HCT116 (cell line): ENCODE measurements at regions not wholly inside any gene's neighbourhood (a gene's known extent, or its start where the extent isn't known, plus 50 kb on each side); places are given as distances from the start of the nearest gene placed in this dataset.

Experiments used
- ATAC-seq: fragments of 200-7000 bp; cut with Tn5 transposase; 2 replicates; pipeline ENCODE4 v1.9.1; 2020; ENCODE audit warnings: mild to moderate bottlenecking, moderate library complexity
- BruUV-seq: library from RNA; stranded (reverse); fragments of 400-500 nt; replicated peaks from 2 replicates; lab custom pipeline; 2021; lab: Mats Ljungman, UMichigan
- CTCF ChIA-PET: fragments of 300-600 bp; sonication (Branson Sonifier 250); formaldehyde crosslinking; loops from one replicate; lab custom pipeline; 2021; ENCODE audit warnings: antibody characterized with exemption; lab: Charles Lee
- POLR2A ChIA-PET: fragments of 300-600, 350-600 bp; sonication (Branson Sonifier 250); formaldehyde crosslinking; loops from one replicate; lab custom pipeline; 2021; ENCODE audit warnings: antibody characterized with exemption; lab: Charles Lee
- RAD21 ChIA-PET, 2 experiments: fragments of 300-600 bp; sonication (Branson Sonifier 250); formaldehyde crosslinking; loops; one replicate each; lab custom pipeline; 2023; ENCODE audit warnings: low total read pairs in 2 of 2; ENCODE audit not compliant: uncharacterized antibody in 2 of 2, unreplicated experiment in 2 of 2, low non-redundant PET in 1 of 2; lab: Charles Lee
- DNase-seq: peaks from one replicate; pipeline ENCODE4 v3.0.0-alpha.2; 2010; ENCODE audit warnings: low read depth, low spot score
- H2AFZ ChIP-seq: fragments of 200-600 bp; shearing (Covaris generic), sonication (generic); 2 replicates; pipeline ENCODE4 v1.6.1; 2017; ENCODE audit warnings: low read depth, mixed run types, mixed read lengths, antibody characterized with exemption, low read length; ENCODE audit not compliant: poor library complexity, severe bottlenecking
- H3K27ac ChIP-seq: 2 replicates; pipeline ENCODE4 v1.5.1; 2012; ENCODE audit warnings: low read depth, low read length
- H3K27me3 ChIP-seq: fragments of 200-600 bp; sonication (generic); 2 replicates; pipeline ENCODE4 v1.6.1; 2016; ENCODE audit warnings: mixed run types, low read length, mixed read lengths; ENCODE audit not compliant: insufficient read depth
- H3K36me3 ChIP-seq, 2 experiments: fragments of 200-500 bp in 1 of 2; fragments of 200-600 bp in 1 of 2; sonication (Bioruptor generic) in 1 of 2; sonication (generic) in 1 of 2; 2 replicates each; pipeline versions ENCODE4 v1.5.1 to v1.6.1; 2014 to 2016; ENCODE audit warnings: low read length in 2 of 2, inconsistent platforms in 1 of 2, mixed read lengths in 1 of 2, mixed run types in 1 of 2; ENCODE audit not compliant: insufficient read depth in 2 of 2, control insufficient read depth in 1 of 2
- H3K4me1 ChIP-seq, 2 experiments: fragments of 200-600 bp in 1 of 2; sonication (generic) in 1 of 2; 2 replicates each; pipeline versions ENCODE4 v1.5.1 to v1.6.1; 2012 to 2017; ENCODE audit warnings: low read length in 2 of 2, inconsistent platforms in 1 of 2, mild to moderate bottlenecking in 1 of 2, mixed read lengths in 1 of 2, mixed run types in 1 of 2, moderate library complexity in 1 of 2; ENCODE audit not compliant: insufficient read depth in 2 of 2, control insufficient read depth in 1 of 2
- H3K4me2 ChIP-seq: fragments of 200-600 bp; sonication (generic); 2 replicates; pipeline ENCODE4 v1.6.1; 2017; ENCODE audit warnings: mixed run types, low read length, mixed read lengths
- H3K4me3 ChIP-seq, 2 experiments: fragments of 200-600 bp in 1 of 2; sonication (generic) in 1 of 2; replicated peaks in 1 of 2; 2 replicates each; pipeline ENCODE4 v1.5.1; 2011 to 2016; ENCODE audit warnings: low read length in 2 of 2, control low read depth in 1 of 2, low read depth in 1 of 2, mild to moderate bottlenecking in 1 of 2, mixed read lengths in 1 of 2, mixed run types in 1 of 2
- H3K79me2 ChIP-seq: fragments of 200-600 bp; sonication (generic); 2 replicates; pipeline ENCODE4 v1.6.1; 2017; ENCODE audit warnings: mild to moderate bottlenecking, mixed run types, low read length, moderate library complexity, mixed read lengths; ENCODE audit not compliant: insufficient read depth
- H3K9ac ChIP-seq: fragments of 200-600 bp; sonication (generic); 2 replicates; pipeline ENCODE4 v1.6.1; 2016; ENCODE audit warnings: low read length, mixed read lengths
- H3K9me2 ChIP-seq: fragments of 200-600 bp; sonication (generic), shearing (Covaris generic); 2 replicates; pipeline ENCODE4 v1.6.1; 2017; ENCODE audit warnings: mixed run types, mild to moderate bottlenecking, moderate library complexity; ENCODE audit not compliant: insufficient read depth
- H3K9me3 ChIP-seq, 2 experiments: fragments of 200-500 bp in 1 of 2; fragments of 200-600 bp in 1 of 2; sonication (Bioruptor generic) in 1 of 2; sonication (generic) in 1 of 2; 2 replicates each; pipeline ENCODE4 v1.6.1; 2014 to 2017; ENCODE audit warnings: low read length in 2 of 2, mixed read lengths in 2 of 2, inconsistent platforms in 1 of 2, low read depth in 1 of 2, mild to moderate bottlenecking in 1 of 2, mixed run types in 1 of 2, moderate library complexity in 1 of 2; ENCODE audit not compliant: control insufficient read depth in 1 of 2, insufficient read depth in 1 of 2
- H4K20me1 ChIP-seq: fragments of 200-600 bp; sonication (generic), shearing (Covaris generic); 2 replicates; pipeline ENCODE4 v1.6.1; 2017; ENCODE audit warnings: mixed run types, mild to moderate bottlenecking, moderate library complexity; ENCODE audit not compliant: insufficient read depth
- EGR1 ChIP-seq: IDR thresholded peaks from 2 replicates; pipeline ENCODE4 v1.6.1; 2012; ENCODE audit warnings: low read depth
- ELF1 ChIP-seq: IDR thresholded peaks from 2 replicates; pipeline ENCODE4 v1.6.1; 2012; ENCODE audit warnings: low read depth, borderline replicate concordance
- EZH2phosphoT487 ChIP-seq: fragments of 200-600 bp; IDR thresholded peaks from 2 replicates; pipeline ENCODE4 v1.6.1; 2018; ENCODE audit warnings: antibody characterized with exemption, borderline replicate concordance
- POLR2A ChIP-seq: IDR thresholded peaks from 2 replicates; pipeline ENCODE4 v1.7.0; 2011; ENCODE audit warnings: borderline replicate concordance; ENCODE audit not compliant: insufficient read depth, insufficient read length; ENCODE audit errors: extremely low read depth
- POLR2AphosphoS5 ChIP-seq: IDR thresholded peaks from 2 replicates; pipeline ENCODE4 v1.6.1; 2011; ENCODE audit warnings: mild to moderate bottlenecking, low read depth, low read length, moderate library complexity
- RAD21 ChIP-seq: IDR thresholded peaks from 2 replicates; pipeline ENCODE4 v1.6.1; 2012; ENCODE audit warnings: low read depth, mild to moderate bottlenecking
- SIN3A ChIP-seq: IDR thresholded peaks from 2 replicates; pipeline ENCODE4 v1.6.1; 2012; ENCODE audit warnings: low read depth
- SP1 ChIP-seq: IDR thresholded peaks from 2 replicates; pipeline ENCODE4 v1.6.1; 2012; ENCODE audit warnings: low read depth
- TCF7L2 ChIP-seq: IDR thresholded peaks from 2 replicates; pipeline ENCODE4 v1.7.0; 2011; ENCODE audit warnings: borderline replicate concordance, inconsistent platforms; ENCODE audit not compliant: insufficient read depth, insufficient read length; ENCODE audit errors: extremely low read depth
- YY1 ChIP-seq: IDR thresholded peaks from 2 replicates; pipeline ENCODE4 v1.6.1; 2011; ENCODE audit warnings: low read length, low read depth, moderate library complexity, mild to moderate bottlenecking; ENCODE audit not compliant: insufficient replicate concordance; ENCODE audit errors: extremely low read depth
- ZFX ChIP-seq: fragments of 450-650 bp; IDR thresholded peaks from 2 replicates; pipeline ENCODE4 v1.6.1; 2017
- ZNF274 ChIP-seq: fragments of 200-500 bp; sonication (Bioruptor generic); IDR thresholded peaks from 2 replicates; pipeline ENCODE4 v1.6.1; 2014; ENCODE audit warnings: mild to moderate bottlenecking, low read depth, low read length, inconsistent platforms
- intact Hi-C: fragments of 100-400 bp; cut with micrococcal nuclease; formaldehyde crosslinking; loops from 2 replicates; pipeline ENCODE4 v1.10.0; 2022
- TF ChIP-seq, protein P1 (sequence below), 3 experiments: fragments of 200-600 bp in 1 of 3; sonication (generic) in 1 of 3; IDR thresholded peaks in 2 of 3; conservative IDR thresholded peaks in 1 of 3; 2 replicates each; pipeline ENCODE4 v1.5.1; 2012 to 2017; ENCODE audit warnings: low read depth in 2 of 3, low read length in 2 of 3, antibody characterized with exemption in 1 of 3, borderline replicate concordance in 1 of 3, control low read depth in 1 of 3, mild to moderate bottlenecking in 1 of 3, mixed read lengths in 1 of 3, mixed run types in 1 of 3, moderate library complexity in 1 of 3; ENCODE audit not compliant: insufficient read depth in 1 of 3
- TF ChIP-seq, protein P2 (sequence below): IDR thresholded peaks from 2 replicates; pipeline ENCODE4 v1.6.1; 2012; ENCODE audit warnings: low read depth
- TF ChIP-seq, protein P3 (sequence below): IDR thresholded peaks from 2 replicates; pipeline ENCODE4 v1.6.1; 2012

- Histone ChIP-seq H3K4me1 (no peaks in the 10 kb centered on the region), H2AFZ (no peak overlapping the region), H3K27ac (no peak overlapping the region), H3K4me2 (no peak overlapping the region), H3K27me3 (peaks cover 7% of the 10 kb centered on the region), H3K79me2 (no peaks in the 10 kb centered on the region), H3K36me3 (no peaks in the 10 kb centered on the region), H4K20me1 (no peaks in the 10 kb centered on the region), H3K9ac (no peak overlapping the region), H3K9me2 (no peaks in the 10 kb centered on the region), H3K9me3 (no peaks in the 10 kb centered on the region), H3K4me3 (no peak overlapping the region)
- ChIA-PET POLR2A (no interaction called here), RAD21 (no interaction called here), CTCF (interaction anchor here (1.1 kb wide), 1 partner anchor 22 kb away, joined by 3 read pairs; no protein-coding TSS in a partner anchor)
- no peak for TF ChIP-seq POLR2A
- no peak for TF ChIP-seq YY1
- no TSS peak for BruUV-seq
- no peak for ATAC-seq
- intact Hi-C loops, result no loop called here
- no peak for DNase-seq
Measured at GRCh38 chr2:63669596-63669995, 80.8 kb downstream of the MDH1 start.

GRCh38 chr2:63673865-63674533, 85.2 kb downstream of the MDH1 start:
- no peak for DNase-seq
- intact Hi-C loops, result no loop called here
- Histone ChIP-seq H3K4me1 (no peaks in the 10 kb centered on the region), H4K20me1 (no peaks in the 10 kb centered on the region), H3K4me2 (no peak overlapping the region), H3K9ac (no peak overlapping the region), H3K79me2 (no peaks in the 10 kb centered on the region), H3K4me3 (no peak overlapping the region), H3K9me3 (no peaks in the 10 kb centered on the region), H3K27me3 (peaks cover 7% of the 10 kb centered on the region), H2AFZ (no peak overlapping the region), H3K36me3 (no peaks in the 10 kb centered on the region), H3K27ac (no peak overlapping the region), H3K9me2 (no peaks in the 10 kb centered on the region)
- ChIA-PET CTCF (no interaction called here), POLR2A (no interaction called here), RAD21 (no interaction called here)
- no peak for ATAC-seq
- BruUV-seq, result no TSS peak
- TF ChIP-seq EZH2phosphoT487 (no peak), ELF1 (no peak), YY1 (no peak), RAD21 (no peak), ZNF274 (no peak), ZFX (no peak), TCF7L2 (no peak), SIN3A (no peak), EGR1 (no peak), SP1 (no peak), POLR2AphosphoS5 (no peak)
- TF ChIP-seq, protein P1, sequence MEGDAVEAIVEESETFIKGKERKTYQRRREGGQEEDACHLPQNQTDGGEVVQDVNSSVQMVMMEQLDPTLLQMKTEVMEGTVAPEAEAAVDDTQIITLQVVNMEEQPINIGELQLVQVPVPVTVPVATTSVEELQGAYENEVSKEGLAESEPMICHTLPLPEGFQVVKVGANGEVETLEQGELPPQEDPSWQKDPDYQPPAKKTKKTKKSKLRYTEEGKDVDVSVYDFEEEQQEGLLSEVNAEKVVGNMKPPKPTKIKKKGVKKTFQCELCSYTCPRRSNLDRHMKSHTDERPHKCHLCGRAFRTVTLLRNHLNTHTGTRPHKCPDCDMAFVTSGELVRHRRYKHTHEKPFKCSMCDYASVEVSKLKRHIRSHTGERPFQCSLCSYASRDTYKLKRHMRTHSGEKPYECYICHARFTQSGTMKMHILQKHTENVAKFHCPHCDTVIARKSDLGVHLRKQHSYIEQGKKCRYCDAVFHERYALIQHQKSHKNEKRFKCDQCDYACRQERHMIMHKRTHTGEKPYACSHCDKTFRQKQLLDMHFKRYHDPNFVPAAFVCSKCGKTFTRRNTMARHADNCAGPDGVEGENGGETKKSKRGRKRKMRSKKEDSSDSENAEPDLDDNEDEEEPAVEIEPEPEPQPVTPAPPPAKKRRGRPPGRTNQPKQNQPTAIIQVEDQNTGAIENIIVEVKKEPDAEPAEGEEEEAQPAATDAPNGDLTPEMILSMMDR (IDR thresholded peaks at IDR 0.05 in 2 of 3, conservative IDR thresholded peaks at IDR 0.05 in 1 of 3; ENCODE audit: borderline replicate concordance in 1 of 3, insufficient read depth in 1 of 3, low read depth in 2 of 3, low read length in 2 of 3), result no peak
- TF ChIP-seq, protein P2, sequence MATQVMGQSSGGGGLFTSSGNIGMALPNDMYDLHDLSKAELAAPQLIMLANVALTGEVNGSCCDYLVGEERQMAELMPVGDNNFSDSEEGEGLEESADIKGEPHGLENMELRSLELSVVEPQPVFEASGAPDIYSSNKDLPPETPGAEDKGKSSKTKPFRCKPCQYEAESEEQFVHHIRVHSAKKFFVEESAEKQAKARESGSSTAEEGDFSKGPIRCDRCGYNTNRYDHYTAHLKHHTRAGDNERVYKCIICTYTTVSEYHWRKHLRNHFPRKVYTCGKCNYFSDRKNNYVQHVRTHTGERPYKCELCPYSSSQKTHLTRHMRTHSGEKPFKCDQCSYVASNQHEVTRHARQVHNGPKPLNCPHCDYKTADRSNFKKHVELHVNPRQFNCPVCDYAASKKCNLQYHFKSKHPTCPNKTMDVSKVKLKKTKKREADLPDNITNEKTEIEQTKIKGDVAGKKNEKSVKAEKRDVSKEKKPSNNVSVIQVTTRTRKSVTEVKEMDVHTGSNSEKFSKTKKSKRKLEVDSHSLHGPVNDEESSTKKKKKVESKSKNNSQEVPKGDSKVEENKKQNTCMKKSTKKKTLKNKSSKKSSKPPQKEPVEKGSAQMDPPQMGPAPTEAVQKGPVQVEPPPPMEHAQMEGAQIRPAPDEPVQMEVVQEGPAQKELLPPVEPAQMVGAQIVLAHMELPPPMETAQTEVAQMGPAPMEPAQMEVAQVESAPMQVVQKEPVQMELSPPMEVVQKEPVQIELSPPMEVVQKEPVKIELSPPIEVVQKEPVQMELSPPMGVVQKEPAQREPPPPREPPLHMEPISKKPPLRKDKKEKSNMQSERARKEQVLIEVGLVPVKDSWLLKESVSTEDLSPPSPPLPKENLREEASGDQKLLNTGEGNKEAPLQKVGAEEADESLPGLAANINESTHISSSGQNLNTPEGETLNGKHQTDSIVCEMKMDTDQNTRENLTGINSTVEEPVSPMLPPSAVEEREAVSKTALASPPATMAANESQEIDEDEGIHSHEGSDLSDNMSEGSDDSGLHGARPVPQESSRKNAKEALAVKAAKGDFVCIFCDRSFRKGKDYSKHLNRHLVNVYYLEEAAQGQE, result no peak
- TF ChIP-seq, protein P3, sequence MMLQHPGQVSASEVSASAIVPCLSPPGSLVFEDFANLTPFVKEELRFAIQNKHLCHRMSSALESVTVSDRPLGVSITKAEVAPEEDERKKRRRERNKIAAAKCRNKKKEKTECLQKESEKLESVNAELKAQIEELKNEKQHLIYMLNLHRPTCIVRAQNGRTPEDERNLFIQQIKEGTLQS, result no peak
